ENCODE measurements at regions not wholly inside any gene's neighbourhood (a gene's known extent, or its start where the extent isn't known, plus 50 kb on each side); places are given as distances from the start of the nearest gene placed in this dataset.

DNA sequence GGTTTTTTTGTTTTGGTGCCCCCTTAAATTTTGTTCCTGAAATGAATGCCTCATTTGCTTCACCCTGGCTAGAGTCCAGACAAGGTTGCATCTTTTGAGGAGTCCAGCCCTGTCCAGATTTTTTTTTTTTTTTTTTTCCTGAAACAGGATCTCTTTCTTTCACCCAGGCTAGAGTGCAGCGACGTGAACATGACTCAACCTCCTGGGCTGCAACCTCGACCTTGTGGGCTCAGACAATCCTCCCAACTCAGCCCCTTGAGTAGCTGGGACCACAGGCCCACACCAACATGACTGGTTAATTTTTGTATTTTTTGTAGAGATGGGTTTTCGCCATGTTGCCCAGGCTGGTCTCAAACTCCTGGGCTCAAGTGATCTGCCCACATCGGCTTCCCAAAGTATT lies 469.0 kb upstream of the BRINP1 start:
- no peak for DNase-seq (ENCODE audit: low read depth in 2 of 3, low spot score in 2 of 3)

DNA sequence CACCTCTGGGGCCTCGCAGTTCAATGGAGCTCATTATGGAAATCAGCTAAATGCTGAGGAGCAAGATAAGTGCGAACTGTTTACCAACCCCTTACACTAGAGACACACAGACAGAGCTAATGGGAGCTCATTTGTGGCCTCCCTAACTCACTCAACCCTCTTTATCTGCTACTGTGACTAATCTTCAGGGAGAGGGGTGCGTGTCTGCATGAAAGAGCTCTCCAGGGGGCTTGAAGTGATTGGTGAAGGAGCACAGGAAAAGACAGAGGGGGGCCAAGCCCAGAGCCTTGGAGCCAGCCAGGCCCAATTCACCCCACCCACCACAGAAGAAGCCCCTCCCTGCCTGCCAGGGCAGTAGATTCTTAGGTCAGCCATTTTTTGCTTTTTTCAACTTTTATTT lies 466.8 kb upstream of the BRINP1 start:
- no peak for DNase-seq (ENCODE audit: low read depth in 2 of 3, low spot score in 2 of 3)

DNA sequence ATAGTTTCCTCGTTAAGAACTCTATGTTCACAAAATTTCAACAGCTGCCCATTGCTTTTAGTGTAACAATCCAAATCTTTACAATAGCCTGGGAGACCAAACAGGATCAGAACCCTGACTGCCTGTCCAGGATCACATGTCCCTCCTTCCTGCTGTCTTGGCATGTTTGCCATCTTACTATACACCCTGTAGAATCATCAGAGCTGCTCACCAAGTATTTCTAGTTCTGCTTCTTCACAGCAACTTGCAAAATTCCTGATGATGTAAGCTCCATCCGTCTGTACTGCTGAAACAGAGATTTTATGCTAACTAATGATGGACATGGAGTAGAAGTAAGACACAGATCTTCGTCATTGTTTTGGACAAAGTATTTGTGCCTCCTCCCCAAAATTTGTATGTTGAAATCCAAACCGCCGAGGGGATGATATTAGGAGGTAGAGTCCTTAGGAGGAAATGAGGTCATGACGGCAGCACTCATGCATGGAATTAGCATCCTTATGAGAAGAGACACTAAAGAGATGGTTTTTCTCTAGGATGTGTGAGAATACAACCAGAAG lies 464.9 kb upstream of the BRINP1 start:
- DNase-seq (ENCODE audit: low read depth in 2 of 3, low spot score in 2 of 3): no peak

DNA sequence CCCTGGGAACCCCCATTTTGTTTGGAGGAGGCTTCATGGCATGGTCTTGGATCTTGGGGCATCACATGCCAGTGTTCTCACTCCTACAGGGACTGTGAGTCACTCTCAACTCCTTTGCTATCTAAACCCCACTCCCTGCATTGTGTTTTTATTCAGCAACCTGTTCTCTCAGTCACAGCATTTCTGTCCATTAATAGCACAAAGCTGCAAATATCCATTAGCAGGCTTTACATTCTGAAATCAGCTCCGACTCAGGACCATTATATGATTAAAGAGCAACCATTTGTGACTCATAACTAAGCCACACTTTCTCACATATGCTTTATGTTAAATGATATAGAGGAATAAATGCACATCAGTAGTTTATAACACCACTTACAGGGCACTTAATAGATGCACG lies 462.1 kb upstream of the BRINP1 start:
- DNase-seq (ENCODE audit: low read depth in 2 of 3, low spot score in 2 of 3): no peak

DNA sequence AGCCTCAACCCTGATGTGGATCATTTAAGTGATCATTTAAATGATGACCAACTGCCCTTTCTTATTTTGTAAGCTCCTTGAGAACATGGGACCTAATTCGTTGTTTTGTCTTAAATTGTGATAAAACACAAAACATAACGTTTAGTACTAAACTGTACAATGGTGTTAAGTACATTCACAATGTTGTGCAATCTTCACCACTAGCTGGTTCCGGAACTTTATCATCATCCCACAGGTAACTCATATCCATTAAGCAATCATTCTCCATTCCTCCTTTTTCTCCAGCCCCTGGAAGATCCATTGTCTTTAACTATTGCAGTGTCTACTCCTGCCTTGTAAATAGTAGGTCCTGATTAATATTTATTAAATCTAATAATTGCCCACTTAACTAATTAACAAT lies 460.5 kb upstream of the BRINP1 start:
- no peak for DNase-seq (ENCODE audit: low read depth in 2 of 3, low spot score in 2 of 3)

DNA sequence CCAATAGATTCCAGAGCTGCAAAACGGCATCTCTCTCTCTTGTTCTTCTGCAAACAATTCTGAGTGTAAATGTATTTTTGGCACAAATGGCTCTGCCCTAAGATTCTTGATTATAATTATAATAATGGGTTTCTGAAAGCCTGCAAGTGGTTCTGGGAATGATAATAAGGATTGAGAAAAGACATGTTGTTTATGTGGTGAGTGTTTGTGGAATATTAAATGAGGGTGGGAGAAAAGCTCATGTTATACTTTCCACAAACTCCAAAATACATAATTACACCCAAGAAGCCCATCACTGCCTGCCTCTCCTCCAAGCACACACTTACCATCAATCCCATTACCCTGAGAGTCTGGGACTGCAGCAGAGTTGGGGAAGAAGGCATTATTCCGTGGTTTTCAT lies 460.0 kb upstream of the BRINP1 start:
- no peak for DNase-seq (ENCODE audit: low read depth in 2 of 3, low spot score in 2 of 3)

DNA sequence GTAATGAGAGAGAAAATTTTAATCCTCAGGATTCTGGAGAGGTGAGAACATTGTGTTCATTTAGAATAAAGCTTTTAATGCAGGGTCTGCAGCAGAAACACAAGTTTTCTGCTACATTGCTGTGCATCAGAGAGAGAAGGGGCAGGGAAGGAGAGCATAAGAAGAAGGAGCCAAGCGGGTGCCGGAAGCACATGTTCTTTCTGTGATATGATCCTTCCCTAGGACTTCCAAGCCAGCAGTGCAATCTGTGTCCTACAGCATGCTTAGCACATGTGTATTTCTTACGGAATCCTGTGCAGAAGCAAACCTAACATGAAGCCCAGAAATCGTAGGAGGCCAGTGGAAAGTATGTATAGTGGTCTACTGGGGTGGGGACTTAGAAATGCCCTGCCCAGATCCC lies 458.3 kb upstream of the BRINP1 start:
- no peak for DNase-seq (ENCODE audit: low read depth in 2 of 3, low spot score in 2 of 3)

DNA sequence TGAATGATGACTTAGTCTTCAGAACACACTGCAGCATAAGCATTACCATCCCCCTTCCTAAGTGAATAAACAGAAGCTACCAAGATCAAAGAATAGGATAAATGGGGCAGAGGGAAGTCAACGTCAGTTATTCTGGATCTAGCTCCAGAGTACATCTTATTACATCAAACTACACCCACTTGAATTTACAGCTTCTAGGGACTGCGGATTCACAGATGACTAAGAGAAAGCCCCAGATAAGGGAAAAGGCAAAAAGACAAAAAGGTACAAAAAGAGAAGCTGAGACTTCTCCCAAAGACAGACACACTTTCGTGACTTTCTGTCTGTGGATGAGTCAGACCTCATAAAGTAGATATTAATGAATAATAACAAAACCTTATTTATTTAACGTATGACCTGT lies 457.9 kb upstream of the BRINP1 start:
- DNase-seq (ENCODE audit: low read depth in 2 of 3, low spot score in 2 of 3): no peak

DNA sequence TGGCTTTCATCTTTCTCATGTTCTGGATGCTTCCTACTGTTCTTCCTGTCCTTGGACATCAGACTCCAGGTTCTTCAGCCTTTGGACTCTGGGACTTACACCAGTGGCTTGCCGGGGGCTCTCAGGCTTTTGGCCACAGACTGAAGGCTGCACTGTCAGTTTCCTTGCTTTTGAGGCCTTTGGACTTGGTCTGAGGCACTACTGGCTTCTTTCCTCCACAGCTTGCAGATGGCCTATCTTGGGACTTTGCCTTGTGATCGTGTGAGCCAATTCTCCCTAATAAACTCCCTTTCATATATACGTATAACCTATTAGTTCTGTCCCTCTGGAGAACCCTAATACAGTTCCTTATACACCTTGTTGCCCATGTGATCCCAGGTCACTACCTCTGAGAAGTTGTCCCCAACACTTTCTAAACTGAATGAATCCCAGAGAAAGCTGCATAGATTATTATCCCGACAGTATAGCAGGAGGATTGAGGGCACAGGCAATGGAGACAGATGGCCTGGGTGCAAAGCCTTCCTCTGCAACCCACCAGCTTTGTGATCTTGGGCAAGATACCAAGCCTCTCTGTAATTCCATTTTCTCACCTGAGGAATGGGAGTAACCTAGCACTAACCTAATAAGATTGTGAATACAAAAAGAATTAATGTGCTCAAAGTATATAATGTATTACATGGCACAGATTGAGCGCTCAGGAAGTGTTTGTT lies 449.6 kb upstream of the BRINP1 start:
- no peak for DNase-seq (ENCODE audit: low read depth in 2 of 3, low spot score in 2 of 3)

DNA sequence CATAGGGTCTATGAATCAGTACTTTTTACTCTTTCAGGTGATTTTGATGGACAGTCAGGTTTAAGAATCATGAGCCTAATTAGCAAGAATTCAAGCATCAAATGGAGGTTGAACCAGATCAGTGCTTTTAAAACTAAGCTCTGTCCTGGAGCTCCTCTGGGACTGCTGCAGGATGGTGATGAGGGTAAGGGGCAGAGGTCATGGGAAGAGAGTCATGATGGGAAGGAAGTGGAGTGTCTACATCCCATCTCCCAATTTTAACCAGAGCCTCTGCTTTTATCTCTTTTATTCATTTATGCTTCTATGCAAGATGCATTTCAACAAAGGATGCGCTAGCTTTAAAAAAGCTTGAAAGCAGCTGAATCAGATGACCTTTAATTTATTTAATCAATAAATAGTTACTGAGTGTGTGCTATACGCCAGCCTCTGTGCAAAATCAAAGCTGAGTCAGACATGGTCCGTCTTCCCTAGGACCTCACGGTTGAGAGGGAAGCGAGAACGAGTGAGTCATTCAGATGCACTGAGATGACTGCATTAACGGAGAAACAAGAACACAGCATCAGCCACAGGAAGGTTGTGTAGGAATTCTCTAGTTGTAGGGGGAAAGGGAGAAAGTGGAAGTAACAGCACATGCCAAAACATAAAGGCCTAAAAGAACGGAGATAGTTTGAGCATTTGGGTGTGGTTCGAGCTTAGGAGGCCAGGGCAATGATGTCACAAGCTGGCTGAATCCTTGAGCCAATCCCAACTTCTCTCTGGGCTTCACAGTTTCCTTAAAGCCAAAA lies 441.6 kb upstream of the BRINP1 start:
- DNase-seq (ENCODE audit: low read depth in 2 of 3, low spot score in 2 of 3): no peak

DNA sequence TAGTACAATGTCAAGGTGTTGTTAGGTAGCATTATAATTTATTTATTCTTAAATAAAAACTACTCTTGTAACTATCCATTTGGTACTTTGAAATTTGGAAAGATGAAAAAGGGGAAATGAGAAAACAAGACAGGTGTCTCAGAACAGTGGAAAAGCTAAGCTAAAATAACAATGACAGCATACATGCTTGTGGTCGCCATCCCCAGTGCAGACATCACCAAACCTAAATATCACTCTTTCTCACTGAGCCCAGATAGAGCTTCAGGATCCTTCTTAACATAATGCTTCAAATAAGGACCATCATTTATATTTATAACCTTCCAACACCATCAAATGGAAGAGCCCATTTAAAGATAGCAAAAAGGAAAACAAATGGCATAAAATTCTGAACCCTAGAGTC lies 434.4 kb upstream of the BRINP1 start:
- DNase-seq (ENCODE audit: low read depth in 2 of 3, low spot score in 2 of 3): no peak

DNA sequence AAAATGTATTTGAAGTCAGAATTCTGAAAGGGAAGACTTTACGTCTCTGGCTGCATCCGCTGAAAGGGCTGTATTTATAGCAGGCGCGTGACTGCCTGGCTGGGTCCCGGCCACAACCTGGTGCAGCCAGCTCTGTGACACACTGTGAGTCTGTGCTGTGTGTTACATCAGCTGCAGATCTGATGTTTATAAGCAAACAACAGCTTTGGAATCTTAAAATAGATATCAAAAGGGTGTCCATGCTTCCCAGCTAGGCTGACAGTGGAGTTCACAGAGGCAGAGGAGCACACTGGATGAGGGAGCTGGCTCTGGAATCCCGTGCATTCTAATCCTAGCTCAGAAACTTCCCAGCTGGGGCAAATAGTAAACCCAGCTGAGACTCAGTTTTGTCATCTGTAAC lies 433.4 kb upstream of the BRINP1 start:
- no peak for DNase-seq (ENCODE audit: low read depth in 2 of 3, low spot score in 2 of 3)

DNA sequence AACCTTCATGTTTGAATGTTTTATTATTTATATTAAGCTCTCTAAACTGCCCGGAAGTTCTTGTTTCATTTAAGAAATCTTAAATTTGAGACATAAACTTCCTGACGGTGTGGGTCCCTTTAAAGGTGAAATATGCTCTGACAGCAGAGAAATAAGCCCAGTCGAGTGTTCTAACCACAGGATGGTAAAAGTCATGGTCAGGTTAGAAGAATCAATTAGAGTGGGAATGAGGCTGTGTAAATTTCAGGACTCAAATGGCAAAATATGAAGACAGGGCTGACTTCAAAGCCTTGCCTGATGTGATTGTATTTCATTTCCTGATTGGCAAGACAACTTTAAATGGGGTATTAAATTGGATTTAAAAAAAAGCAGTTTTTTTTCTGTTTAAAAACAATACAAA lies 432.9 kb upstream of the BRINP1 start:
- no peak for DNase-seq (ENCODE audit: low read depth in 2 of 3, low spot score in 2 of 3)

DNA sequence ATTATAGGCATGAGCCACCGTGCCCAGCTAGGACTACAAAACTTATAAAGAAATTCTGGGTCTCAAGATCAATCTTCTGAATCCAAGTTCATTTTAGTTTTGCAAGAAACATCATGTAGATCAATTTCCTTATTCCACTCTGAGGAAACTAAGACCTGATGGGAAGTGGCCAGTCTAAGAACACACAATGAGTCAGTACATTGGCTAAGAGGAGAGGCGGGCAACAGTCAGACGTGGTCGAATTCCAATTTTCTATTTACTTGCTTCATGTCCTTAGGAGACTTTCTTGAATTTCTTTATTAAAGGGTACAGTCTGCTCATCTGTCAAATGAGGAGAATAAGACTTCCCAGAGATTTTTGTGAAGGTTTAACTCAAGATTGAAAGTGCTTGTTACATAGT lies 432.1 kb upstream of the BRINP1 start:
- DNase-seq (ENCODE audit: low read depth in 2 of 3, low spot score in 2 of 3): no peak

DNA sequence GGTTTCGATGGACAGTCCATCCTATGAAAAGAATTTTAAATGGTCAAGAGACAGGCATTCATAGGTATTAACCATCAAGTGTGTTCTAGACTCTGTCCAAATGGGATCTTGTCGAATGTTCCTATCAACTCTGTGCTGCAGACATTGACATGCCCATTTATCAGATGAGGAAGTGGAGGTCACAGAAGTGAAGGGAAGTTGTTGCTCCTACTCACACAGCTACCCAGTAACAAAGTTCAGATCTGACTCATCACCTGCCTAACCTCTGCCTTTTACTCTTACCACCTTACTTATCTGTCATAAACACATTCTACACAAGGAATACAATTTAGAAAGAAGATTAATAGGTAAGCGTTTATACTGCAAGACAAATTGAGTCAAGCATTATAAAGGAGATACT lies 426.2 kb upstream of the BRINP1 start:
- no peak for DNase-seq (ENCODE audit: low read depth in 2 of 3, low spot score in 2 of 3)

DNA sequence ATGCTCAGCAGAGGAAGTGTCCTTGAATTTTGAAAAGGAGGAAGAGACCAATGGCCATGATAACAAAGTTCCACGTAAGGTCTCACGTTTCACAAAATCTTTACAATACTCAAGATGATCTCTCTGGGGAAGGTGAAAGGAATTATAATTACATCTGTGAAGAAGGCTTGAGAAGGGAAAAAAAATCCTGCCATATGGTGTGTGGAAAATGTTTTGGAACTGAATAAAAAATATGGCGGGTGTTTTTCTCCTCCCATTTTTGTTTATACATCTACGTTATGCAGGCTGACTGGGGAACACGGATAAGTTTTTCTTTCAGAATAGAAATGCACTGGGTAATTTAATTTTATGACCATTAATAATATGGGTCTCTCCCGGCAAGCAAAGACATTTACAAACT lies 425.6 kb upstream of the BRINP1 start:
- DNase-seq (ENCODE audit: low read depth in 2 of 3, low spot score in 2 of 3): no peak

DNA sequence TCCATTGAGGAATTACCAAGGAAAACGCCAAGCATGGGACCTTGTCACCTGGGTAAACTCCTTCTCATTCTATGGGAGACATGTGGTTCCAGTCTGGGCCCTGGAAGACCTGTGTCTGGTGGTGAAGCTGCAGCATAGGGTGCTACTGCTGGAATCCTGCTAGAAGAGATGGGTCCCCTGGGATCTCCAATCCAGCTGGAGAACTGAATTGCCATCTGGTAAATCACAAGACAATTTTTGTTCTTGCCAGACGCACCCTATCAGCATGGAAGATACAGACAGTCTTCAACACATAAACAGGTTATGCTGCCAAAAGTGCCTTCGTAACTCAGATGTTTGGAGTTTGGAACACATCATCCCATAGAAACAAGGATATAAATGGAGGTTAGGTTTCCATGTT lies 424.0 kb upstream of the BRINP1 start:
- no peak for DNase-seq (ENCODE audit: low read depth in 2 of 3, low spot score in 2 of 3)

DNA sequence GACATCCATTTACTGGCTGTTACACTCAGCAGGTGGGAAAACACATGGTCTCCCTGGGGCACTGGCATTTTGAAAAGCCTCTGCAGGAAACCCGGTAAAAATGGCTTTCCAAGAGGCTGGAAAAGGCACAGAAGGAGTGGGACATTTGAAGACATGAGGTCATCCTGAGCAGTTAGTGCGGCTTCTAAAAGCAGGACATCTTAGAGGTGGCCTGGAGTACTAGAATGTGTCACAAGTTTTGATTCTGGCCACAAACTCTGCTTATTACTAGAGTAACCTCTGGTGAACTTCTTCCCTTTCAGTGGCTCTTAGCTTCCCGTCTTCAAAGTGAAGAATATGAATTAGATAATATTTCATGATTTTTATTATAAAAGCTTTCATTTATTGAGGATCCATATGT lies 423.0 kb upstream of the BRINP1 start:
- DNase-seq (ENCODE audit: low read depth in 2 of 3, low spot score in 2 of 3): no peak

DNA sequence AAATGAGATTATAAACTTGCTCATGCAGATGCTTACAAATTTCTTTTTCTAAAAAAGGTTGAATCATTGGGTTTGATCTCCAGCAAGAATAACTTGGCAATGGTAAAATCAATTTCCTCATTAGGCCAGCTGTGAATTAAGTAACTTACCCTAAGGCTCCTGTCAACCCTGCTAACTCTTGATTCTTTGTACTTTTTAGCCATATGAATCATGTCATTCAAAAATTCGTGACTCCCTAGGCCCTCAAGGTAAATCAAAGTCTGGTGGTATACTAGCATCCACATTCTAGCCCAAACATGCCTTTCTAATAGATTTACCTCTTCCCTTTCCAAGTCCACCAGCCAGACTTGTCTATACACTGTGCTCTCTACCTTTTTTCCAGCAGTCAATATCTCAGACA lies 420.8 kb upstream of the BRINP1 start:
- DNase-seq (ENCODE audit: low read depth in 2 of 3, low spot score in 2 of 3): no peak

DNA sequence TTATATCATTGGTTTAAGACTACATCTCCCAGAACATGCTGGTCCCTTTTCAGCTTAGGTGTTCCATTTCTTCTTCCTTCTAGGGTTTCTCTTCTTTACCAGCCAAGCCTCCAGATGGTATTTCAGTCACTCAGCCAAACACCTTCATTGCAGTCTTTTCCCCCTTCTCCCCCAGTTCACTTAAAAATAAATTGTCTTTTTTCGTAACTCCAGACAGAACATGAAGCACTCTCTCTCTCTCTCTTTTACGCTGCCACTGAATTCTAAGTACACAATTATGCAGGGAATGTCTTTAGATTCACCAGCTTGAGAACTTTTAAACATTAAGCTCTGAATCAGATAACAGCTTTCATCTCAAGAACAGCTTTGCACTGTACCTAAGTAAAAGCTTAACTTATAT lies 419.7 kb upstream of the BRINP1 start:
- DNase-seq (ENCODE audit: low read depth in 2 of 3, low spot score in 2 of 3): no peak

DNA sequence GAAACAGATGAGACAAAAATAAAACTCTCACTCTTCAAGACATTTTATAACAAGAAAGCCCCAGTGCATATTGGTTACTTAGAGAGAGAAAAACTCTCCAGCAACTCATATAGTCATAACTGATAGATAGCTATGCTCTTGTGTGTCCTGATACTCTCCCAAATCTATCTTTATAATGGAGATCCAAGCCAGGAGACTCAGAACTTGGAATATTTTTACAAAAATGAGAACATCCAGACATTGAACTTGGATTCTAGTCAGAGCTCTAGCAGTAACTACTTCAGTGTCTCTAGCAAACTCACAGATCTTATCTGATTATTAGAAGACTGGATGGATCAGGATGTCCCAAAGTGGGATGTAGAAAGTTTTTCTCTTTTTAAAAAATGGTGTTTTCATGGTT lies 412.7 kb upstream of the BRINP1 start:
- DNase-seq (ENCODE audit: low read depth in 2 of 3, low spot score in 2 of 3): no peak

DNA sequence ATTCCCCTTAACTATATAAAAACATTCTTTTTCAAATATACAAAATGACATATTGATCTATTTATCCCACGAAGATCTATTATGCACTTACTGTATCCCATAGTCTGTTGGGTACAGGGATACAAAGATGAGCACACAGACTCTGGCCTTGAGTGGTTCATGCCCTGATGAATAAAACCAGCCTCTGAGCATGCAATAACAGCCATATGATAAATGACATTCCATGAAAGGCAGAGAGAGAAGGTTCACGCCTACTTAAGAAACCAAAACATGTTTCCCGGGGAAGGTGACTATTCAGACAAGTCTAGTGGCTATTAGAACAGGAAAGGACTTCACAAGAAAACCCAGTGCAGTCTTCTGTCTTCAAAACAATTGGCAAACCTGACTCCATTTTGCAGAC lies 406.2 kb upstream of the BRINP1 start:
- no peak for DNase-seq (ENCODE audit: low read depth in 2 of 3, low spot score in 2 of 3)

DNA sequence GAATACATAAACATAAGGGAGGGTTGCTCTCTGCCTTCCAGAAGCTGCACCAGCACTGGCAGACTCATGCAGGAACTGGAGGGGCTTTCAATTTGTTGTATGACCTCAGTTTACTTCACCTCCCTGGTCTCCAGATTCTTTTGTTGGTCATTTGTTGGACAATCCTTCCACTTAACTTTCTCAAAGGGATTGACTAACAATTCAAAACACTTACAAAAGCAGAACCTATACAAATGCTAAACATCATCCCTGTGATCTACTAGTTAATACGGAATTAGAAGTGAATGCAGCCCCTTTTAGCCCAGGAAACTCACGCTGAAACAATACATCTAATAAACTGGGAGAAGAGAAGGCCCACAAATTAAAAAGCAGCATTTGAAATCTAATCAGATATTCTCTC lies 404.6 kb upstream of the BRINP1 start:
- no peak for DNase-seq (ENCODE audit: low read depth in 2 of 3, low spot score in 2 of 3)

All from activated CD8-positive, alpha-beta memory T cell treated with anti-CD3 and anti-CD28 coated beads for 48 hours (primary cell).